AG08396 (cell line): ENCODE measurements at regions not wholly inside any gene's neighbourhood (a gene's known extent, or its start where the extent isn't known, plus 50 kb on each side); places are given as distances from the start of the nearest gene placed in this dataset.
A peak's percentile ranks its signal among the peaks of the same experiment; 100 is the strongest.

Source experiments
- DNase-seq: peaks from one replicate; pipeline ENCODE4 v3.0.0; 2012; ENCODE audit warnings: low spot score, mixed read lengths

DNA sequence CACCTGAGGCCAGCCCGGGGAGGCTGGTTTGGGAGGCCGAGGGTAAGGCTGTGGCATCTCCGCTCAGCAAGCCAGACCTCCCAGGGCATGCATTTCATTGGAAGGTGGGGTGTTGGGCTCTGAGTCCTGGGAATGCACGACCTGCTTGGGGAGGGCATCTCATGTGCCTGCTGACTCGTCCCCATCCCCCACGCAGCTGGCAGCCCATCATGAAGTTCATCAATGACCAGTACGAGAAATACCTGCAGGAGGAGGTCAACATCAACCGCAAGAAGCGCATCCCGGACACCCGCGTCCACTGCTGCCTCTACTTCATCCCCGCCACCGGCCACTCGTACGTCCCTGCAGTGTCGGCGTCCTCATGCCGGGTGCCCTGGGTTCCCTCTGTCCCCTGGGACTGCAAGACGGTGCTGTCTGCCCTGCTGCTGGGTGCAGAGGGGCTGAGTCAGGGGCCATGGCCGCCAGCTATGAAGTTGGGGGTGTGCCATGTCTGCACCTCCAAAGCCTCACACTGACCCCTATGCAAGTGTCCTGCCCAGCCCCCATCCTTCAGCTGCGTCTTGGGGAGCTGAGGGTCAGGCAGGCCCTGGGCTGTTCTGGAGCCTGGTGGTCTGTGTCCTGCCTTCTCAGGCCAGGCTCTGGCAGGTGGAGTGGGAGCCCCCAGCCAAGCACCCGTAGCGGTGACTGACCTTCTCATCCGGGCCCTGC is 347.9 kb downstream of the SEC14L1 start:
- no peak for DNase-seq

DNA sequence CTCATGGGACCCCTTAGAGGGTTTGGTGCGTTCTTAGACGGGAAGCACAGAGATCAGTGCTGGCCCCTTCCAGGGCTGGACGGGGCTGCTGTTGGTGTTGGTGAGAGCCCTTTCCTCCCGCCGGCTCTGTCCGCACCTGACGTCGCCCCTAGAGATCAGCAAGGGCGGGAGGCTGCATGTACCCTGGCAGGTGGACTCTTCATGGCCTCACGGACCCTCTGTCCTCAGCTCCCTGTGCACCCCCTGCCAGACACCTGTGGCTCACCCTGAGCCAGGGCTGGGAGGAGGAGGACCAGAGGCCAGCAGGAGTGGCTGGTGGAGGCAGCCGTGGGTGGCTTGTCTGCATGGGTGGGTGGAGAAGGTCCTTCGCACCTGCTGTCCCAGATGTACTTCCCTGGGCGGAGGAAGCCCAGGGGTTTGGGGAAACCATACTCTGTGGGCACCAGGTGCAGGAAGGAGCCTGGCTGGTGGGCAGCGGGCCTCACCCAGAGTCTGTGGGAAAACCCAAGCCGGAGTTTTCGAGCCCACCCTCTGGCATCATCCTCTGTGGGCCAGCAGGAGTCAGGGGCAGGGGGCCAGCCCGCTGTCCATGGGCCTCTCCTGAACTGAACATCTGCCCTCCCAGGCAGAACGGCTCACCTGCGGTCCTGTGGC is 348.6 kb downstream of the SEC14L1 start:
- no peak for DNase-seq

DNA sequence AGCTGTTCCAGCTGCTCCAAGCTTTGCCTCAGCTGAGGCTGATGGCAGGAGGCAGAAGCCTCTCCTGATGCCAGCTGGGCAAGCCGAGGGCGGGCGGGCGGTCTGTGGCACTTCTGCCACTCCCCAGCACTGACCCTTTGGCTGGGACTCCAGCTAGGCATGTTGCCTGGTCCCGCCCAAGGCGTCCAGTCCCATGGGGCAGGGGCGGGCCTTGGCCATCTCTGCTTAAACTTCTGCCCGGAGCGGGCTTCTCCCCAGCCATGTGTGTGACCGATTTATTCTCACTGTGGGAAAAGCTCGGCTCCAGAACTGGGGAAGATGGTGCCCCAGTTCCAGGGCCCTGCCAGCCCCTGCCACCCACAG is 349.1 kb downstream of the SEC14L1 start:
- no peak for DNase-seq

DNA sequence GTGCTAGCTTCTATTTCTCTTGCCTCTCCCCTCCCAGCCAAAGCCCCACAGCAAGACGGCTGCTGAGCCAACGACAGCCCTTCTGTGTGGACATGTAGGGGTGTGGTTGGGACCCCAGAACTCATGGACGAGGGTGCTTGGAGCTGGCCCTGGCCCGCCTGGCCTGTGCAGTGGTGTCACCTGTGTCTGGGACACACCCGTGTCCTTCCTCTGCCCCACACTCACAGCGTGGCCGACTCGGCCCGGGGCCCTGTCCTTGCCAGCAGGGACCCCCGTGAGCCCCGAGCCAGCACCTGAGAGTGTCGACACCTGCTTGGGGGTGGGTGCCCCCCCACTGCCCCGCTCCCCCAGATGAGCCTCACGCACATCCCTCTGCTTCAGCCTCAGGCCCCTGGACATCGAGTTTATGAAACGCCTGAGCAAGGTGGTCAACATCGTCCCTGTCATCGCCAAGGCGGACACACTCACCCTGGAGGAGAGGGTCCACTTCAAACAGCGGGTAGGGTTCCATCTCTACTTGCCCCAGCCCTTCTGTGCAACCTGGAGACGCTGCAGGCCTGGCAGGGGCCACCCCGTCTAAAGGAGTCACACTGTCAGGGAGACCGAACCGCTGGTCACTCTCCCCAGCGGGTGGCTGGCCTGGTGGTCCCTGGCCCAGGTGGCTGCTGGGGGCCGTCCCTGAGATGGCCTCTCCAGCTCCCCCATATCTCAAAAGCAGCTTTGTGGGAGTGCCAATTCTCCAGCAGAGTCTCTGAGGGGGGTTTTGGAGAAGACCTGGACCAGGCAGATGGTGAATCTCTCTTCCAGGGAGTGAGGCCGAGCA is 349.8 kb downstream of the SEC14L1 start:
- no peak for DNase-seq

DNA sequence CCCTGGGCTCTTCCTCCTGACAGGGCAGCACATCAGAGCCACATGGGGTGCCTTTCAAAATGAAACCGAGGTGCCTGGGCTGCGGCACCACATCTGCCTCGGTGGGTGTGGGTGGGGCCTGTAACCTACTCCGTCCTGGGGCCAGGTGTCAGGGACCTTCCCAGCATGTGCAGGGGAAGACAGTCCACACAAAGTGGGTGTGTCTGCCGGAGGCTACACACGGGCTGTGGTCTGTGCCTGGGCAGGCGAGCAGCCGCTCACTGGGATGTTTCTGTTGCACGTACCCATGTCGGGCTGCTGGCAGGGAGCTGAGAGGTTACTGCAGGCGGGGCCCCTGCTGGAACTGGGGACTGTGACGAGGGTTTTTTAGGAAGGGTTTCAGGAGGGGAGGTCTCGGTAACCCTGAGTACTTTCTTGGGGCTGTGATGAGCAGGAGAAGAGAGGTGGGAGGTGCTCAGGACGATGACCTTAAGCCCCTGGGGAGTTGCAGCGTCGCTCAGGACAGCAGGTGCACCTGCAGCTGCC is 351.2 kb downstream of the SEC14L1 start:
- DNase-seq = no peak

DNA sequence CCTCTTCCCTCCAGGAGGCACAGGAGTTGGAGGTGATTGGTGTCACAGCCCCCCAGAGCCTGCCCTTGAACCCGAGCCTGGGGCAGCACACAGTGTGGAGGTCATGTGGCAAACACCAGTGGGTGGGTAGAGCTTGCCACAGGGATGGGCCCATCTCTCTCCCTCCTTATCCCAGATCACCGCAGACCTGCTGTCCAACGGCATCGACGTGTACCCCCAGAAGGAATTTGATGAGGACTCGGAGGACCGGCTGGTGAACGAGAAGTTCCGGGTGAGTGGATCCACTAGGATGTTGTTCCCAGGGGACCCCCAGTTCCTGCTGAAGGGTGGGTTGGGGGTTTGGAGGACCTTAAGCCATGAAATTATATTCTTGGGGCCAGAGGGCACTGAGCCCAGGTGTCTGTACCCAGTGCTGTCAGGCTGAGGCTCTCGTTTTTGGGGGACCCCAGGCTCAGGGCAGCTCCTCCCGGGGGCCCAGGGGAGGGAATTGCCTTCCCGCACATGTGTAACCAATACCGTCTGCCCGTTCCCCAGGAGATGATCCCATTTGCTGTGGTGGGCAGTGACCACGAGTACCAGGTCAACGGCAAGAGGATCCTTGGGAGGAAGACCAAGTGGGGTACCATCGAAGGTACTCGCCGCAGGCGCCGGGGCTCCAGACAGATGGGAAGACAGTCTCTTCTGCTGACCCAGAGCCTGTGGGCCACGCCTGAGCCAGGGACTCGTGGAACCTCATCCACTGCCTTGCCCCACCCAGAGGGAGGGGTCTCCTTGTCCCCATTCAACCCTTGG is 351.9 kb downstream of the SEC14L1 start:
- DNase-seq = no peak

DNA sequence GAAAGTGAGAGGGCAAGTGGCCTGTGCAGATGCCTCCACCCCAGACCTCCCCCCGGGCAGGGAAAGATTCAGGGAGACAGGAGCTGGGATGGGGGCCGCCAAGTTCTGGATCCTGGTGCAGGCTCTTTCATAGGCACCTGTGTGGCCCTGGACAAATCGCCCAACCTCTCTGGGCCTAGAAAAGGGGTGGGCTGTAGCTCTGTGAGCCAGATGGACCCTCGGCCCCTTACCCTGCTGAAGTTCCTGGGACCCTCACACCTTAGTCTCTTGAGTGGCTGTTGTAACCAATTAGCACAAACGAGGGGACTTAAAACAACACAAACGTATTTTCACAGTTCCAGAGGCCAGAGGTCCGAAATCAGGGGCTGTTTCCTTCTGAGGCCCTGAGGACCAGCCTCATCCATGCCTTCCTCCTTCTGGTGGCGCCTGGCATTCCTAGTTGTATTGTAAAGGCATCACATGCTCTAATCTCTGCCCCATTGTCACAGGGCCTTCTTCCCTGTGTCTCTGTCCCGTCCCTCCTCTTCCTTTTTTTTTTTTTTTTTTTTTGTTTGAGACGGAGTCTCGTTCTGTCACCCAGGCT is 352.6 kb downstream of the SEC14L1 start:
- no peak for DNase-seq

DNA sequence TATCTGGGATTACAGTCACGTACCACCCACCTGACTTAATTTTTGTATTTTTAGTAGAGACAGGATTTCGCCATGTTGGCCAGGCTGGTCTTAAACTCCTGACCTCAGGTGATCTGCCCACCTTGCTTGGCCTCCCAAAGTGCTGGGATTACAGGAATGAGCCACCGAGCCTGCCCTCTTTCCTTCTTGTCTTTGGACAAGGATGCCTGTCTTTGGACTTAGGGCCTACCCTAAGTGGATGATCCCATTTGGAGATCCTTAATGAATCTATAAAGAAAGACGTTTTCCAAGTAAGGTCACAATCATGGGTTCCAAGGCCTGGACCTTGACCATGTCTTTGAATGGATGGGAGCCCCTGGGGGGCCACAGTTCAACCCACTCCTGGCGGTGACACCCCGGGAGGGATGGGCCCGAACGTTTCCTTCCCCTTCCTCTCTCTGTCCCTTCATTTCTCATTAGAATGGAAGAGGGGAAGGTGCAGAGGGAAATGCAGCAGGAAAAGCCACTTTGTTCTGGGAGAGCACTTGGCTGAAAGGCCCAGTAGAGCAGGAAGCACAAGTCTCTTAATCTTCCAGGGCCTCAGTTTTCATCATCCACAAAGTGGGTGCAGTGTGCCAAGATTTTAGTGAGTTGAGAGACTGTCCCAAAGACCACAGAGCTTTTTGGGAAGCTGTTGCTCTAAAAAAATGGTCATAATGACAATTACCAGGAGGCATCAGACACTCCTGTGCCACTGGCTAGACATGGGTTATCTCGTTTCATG is 353.3 kb downstream of the SEC14L1 start:
- no peak for DNase-seq

DNA sequence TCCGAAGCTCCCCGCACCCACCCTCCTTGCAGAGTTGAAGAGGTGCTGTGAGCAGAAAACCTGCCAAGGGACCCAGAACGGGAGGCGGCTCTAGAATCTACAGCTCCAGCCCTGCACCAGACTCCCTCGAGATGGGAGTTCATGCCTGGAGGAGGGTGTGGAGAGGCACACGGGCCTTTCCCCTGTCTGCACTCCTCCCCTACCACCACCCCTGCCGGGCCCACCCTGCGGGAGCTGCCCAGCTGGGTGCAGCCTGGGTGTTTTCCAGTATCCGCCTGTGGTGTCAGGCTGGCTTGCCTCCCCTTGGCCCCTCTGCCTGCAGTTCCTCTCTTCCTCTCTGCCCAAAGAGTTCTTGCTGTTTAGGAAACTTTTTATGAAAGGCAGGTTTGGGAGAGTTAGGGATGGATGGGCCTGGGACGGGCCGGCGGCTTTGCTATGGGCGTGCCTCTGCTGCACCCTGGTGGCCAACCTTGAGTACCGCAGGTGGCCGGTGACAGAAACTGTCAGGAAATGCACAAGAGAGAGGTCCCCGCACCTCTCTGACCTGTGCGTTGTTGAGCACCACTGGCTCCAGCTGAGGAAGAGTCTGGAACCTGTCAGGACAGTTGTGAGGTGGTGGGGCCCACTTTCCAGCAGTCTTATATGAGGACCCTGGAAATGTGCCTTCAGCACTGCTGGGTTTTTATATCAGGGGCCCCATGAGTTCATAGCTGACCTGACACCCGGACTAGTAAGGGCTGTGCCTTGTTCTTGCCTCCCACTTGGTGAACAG is 354.1 kb downstream of the SEC14L1 start:
- peak; percentile 93 for DNase-seq

DNA sequence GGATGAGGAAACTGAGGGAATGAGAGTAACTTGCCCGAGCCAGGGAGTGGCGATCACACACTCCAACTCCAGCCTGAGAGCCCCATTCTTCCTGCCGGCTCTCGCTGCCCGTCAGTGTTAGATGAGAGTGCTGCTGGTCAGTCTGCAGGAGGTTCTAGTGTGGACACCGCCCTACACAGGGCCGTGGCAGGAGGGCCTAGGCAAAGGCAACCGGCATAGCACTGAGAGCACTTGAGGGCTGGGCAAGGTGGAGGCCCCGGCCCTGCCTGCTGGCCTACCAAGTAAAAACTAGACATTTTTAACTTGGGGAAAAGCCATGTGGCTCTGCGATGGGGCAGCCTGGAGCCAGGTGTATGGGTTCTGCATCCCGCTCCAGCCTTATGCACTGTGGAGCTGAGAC is 354.8 kb downstream of the SEC14L1 start:
- DNase-seq = no peak

DNA sequence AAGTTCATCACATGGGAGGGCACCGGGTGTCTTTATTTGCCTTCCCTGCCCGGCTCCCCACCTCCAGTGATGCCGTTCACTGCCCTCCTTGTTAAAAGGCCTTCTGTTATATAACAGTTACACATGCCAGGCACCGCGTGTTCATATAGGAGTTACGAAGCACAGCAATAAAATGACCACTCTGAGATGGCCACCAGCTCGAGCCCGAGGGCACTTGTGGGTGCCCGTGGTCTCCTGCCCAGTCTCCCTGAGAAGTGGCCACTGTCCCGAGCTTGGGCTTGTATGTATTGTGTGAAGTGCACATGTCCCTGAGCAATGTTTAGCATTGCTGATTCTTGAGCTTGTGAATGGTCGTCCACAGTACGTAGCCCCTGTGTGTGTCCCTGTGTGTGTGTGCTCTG is 355.6 kb downstream of the SEC14L1 start:
- DNase-seq = no peak

DNA sequence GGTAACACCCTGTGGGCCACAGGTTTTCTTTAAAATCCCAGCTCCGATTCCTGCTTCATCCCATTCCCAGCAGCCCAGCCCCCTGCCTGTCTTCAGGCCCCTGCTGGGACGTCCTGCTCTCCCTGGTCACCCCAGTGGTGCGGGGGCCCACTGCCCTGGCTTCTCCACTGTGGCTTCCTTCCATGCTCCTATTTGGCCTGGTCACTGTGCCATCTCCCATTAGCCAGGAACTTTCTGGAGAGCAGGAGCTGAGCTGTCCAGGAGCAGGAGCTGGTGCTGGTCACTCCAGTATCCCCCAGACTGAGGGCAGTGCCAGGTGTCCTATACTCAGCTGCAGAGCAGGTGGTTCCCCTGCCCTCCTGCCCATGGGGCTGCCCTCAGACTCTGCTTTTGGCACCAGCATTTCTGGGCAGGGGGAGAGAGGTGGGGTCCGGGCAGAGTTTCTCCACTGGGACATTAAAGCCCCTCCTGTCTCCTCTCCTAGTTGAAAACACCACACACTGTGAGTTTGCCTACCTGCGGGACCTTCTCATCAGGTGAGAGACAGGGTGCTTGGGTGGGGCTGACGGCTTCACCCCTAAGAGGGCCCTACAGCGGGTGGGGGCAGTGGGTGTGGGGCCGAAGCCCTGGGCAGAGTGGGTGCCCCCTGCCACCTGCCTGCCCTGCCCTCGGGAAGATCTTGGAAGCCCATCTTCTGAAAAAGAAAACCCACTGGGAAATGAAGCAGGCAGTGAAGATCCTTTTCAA is 356.2 kb downstream of the SEC14L1 start:
- DNase-seq = no peak

DNA sequence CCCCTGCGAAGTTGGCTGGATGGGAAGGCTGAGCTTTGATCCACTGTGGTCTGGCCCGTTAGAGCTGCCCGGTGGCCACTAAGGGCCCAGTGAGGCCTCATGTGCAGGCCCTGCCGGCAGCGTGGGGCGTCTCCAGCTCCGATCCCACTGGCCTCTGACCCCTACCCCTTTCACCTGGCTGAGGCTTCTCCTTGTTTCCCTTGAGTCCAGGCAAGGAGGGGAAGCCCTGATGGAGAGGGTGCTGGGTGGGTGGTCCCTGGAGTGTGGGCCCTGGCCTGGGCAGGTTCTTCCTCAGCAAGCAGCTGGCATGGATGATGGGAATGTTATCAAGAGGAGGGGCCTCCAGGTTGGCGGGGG is 356.8 kb downstream of the SEC14L1 start:
- no peak for DNase-seq

DNA sequence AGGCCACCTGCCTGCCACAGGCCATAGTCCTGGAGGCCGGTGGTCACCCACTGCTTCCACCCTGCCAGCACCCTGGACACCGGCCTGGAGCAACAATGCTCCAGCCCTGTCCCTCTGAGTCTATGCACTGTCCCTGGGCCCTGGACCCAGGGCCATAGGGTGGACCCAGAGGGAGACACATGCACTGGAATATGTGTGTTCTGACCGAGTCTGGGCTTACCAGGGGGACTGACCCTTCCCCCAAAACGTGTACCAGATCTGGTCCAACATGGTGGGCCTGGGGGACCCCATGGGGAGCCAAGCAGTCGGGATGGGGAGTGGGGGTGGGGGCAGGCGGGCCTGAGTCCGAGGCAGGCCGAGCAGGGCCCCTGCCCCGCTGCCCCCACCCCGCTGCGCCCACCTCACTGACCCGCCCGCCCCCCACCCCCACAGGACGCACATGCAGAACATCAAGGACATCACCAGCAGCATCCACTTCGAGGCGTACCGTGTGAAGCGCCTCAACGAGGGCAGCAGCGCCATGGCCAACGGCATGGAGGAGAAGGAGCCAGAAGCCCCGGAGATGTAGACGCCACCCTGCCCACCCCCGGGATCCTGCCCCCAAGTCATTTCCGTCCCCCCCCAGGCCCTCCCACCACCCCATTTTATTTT is 357.4 kb downstream of the SEC14L1 start:
- no peak for DNase-seq

DNA sequence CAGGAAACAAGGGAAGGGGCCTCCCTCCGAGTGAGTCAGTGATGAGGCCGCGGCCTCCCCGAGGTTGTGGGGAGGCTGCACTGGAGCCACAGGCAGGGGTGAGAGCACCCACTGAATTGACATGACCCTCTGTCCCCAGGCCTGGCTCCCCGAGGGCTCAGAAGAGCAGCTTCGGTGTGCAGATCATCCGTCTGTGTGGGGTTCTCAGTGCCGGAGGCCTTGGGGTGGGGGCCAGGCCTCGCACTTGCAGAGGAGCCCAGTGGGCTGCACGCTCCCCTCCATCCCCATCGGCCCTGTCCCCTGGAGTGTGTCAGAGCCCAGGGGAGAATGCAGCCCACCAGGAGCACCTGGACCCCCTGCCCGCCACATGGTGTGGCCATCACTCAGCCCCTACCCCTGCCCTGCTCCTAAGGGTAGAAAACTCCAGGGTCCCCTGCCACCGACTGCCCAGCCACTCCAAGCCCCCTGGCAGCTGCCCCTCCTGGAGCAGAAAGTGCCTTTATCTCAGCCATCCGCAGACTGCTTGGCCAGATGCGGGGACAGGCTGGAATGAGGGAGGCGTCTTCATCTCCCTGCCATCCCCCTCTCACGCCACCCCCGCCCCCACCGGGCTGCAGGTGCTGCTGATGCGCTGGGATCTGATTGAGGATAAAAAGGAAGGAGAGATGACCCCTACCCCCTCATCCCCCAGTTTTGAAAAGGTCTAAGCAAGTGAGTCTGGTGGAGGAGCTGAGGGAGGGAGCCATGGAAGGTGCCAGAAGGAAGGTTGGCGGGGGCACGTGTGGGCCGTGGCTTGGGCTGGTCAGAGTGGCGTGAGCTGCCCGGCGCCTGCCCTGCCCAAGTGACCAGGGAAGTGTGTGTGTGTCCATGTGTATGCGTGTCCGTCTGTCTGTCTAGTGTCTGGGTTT is 358.3 kb downstream of the SEC14L1 start:
- DNase-seq = no peak

DNA sequence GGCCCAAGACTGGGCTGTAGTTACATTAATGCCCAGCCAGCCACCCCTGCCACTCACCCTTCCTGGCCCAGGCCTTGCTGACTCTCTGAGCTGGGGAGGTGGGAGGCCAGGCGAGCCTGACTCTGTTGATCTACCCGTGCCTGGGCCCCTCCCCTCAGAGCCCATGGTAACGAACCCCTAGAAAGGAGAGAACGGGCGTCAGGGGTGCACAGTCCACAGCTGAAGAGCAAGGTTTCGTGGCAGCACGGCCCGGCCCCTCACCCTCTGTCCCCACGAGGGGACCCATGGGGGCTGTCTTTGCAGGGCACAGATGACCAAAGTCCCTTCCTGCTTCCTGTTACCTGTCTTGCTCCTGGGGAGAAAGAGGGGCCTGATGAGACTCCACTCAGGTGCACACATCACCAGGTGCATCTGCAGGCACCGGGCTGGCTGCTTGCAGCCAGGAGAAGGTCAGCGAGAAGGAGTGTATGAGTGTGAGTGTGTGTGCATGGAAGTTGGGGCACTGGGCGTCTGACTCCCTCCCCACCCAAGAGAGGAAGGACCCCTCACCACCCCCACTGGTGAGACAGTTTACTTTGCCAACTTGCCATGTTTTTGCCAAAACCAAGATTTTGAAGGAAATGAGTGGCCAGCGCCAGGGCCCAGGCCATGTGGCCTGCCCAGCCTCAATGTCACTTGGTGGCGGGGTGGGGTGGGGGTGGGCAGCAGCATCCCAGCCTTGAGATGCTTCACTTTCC is 359.1 kb downstream of the SEC14L1 start:
- DNase-seq = no peak

DNA sequence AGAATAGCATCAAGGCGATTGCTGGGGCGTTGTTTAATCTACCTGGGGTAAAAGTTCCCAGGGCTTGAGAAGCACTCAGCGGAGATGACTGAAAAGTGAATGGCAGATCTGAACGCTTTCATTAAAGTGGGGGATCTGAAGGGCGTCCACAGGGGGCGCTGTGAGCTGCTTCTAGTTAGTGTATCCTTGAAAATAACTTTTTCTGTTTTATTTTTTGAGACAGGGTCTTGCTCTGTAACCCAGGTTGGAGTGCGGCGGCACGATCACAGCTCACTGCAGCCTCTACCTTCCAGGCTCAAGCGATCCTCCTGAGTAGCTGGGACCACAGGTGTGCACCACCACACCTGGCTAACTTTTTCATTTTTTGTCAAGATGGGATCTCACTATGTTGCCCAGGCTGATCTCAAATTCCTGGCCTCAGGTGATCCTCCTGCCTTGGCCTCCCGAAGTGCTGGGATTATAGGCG is 360.4 kb downstream of the SEC14L1 start:
- peak; percentile 69 for DNase-seq
